ENCODE measurements at regions not wholly inside any gene's neighbourhood (a gene's known extent, or its start where the extent isn't known, plus 50 kb on each side); places are given as distances from the start of the nearest gene placed in this dataset.

GRCh38 chr9:89701221-89701798, 96.5 kb downstream of the GADD45G start:
- H3K4me3 ChIP-seq (ENCODE audit: insufficient read depth, low read length, poor library complexity, severe bottlenecking), result no peak overlapping the region
- no peak overlapping the region for H3K4me2 ChIP-seq (ENCODE audit: low read depth, low read length, poor library complexity, severe bottlenecking)
- H3K27me3 ChIP-seq (ENCODE audit: low read length), result no peaks in the 10 kb centered on the region
- no peaks in the 10 kb centered on the region for H4K20me1 ChIP-seq (ENCODE audit: low read depth, low read length)
- H3K9me2 ChIP-seq (replicated peaks; ENCODE audit: insufficient read depth, low read length), result no peaks in the 10 kb centered on the region
- no peaks in the 10 kb centered on the region for H3K36me3 ChIP-seq (ENCODE audit: low read length)
- H2AFZ ChIP-seq (ENCODE audit: low read depth, low read length, severe bottlenecking), result no peak overlapping the region
- H3K9me3 ChIP-seq (ENCODE audit: insufficient read depth, low read length), result no peaks in the 10 kb centered on the region
- H3K27ac ChIP-seq (ENCODE audit: low read depth, low read length), result no peak overlapping the region
- H3F3A ChIP-seq (ENCODE audit: insufficient read depth), result no peaks in the 10 kb centered on the region
- no peak overlapping the region for H3K9ac ChIP-seq (ENCODE audit: low read length)
- TF ChIP-seq CTCF (IDR thresholded peaks at IDR 0.05; ENCODE audit: insufficient read depth, low read length, poor library complexity, severe bottlenecking), result no peak
- no peak for TF ChIP-seq EZH2phosphoT487 (conservative IDR thresholded peaks at IDR 0.05; ENCODE audit: low read length)
- no peaks in the 10 kb centered on the region for H3K79me2 ChIP-seq (ENCODE audit: insufficient read depth, low read length)

GRCh38 chr9:89702401-89702800, 97.6 kb downstream of the GADD45G start:
- Histone ChIP-seq H3K36me3 (ENCODE audit: low read length) (no peaks in the 10 kb centered on the region), H3K9ac (ENCODE audit: low read length) (no peak overlapping the region), H3K9me2 (replicated peaks; ENCODE audit: insufficient read depth, low read length) (no peaks in the 10 kb centered on the region), H3K79me2 (ENCODE audit: insufficient read depth, low read length) (no peaks in the 10 kb centered on the region), H3K27ac (ENCODE audit: low read depth, low read length) (no peak overlapping the region), H3K27me3 (ENCODE audit: low read length) (no peaks in the 10 kb centered on the region), H3F3A (ENCODE audit: insufficient read depth) (no peaks in the 10 kb centered on the region), H4K20me1 (ENCODE audit: low read depth, low read length) (no peaks in the 10 kb centered on the region), H3K9me3 (ENCODE audit: insufficient read depth, low read length) (no peaks in the 10 kb centered on the region), H2AFZ (ENCODE audit: low read depth, low read length, severe bottlenecking) (no peak overlapping the region), H3K4me3 (ENCODE audit: insufficient read depth, low read length, poor library complexity, severe bottlenecking) (no peak overlapping the region), H3K4me2 (ENCODE audit: low read depth, low read length, poor library complexity, severe bottlenecking) (no peak overlapping the region)
- no peak for TF ChIP-seq CTCF (IDR thresholded peaks at IDR 0.05; ENCODE audit: insufficient read depth, low read length, poor library complexity, severe bottlenecking)
- TF ChIP-seq EZH2phosphoT487 (conservative IDR thresholded peaks at IDR 0.05; ENCODE audit: low read length), result no peak

- Histone ChIP-seq H3K27me3 (ENCODE audit: low read length) (no peaks in the 10 kb centered on the region), H3F3A (ENCODE audit: insufficient read depth) (no peaks in the 10 kb centered on the region), H4K20me1 (ENCODE audit: low read depth, low read length) (no peaks in the 10 kb centered on the region), H3K36me3 (ENCODE audit: low read length) (no peaks in the 10 kb centered on the region), H3K9ac (ENCODE audit: low read length) (no peak overlapping the region), H2AFZ (ENCODE audit: low read depth, low read length, severe bottlenecking) (no peak overlapping the region), H3K9me3 (ENCODE audit: insufficient read depth, low read length) (no peaks in the 10 kb centered on the region), H3K4me2 (ENCODE audit: low read depth, low read length, poor library complexity, severe bottlenecking) (no peak overlapping the region), H3K79me2 (ENCODE audit: insufficient read depth, low read length) (no peaks in the 10 kb centered on the region), H3K4me3 (ENCODE audit: insufficient read depth, low read length, poor library complexity, severe bottlenecking) (no peak overlapping the region), H3K9me2 (replicated peaks; ENCODE audit: insufficient read depth, low read length) (no peaks in the 10 kb centered on the region), H3K27ac (ENCODE audit: low read depth, low read length) (no peak overlapping the region)
- TF ChIP-seq EZH2phosphoT487 (conservative IDR thresholded peaks at IDR 0.05; ENCODE audit: low read length) (no peak), CTCF (IDR thresholded peaks at IDR 0.05; ENCODE audit: insufficient read depth, low read length, poor library complexity, severe bottlenecking) (no peak)
These were observed 100.8 kb downstream of the GADD45G start for GRCh38 chr9:89705651-89706050.

All from SU-DHL-6 (cell line).